HepG2 (cell line): ENCODE measurements at regions not wholly inside any gene's neighbourhood (a gene's known extent, or its start where the extent isn't known, plus 50 kb on each side); places are given as distances from the start of the nearest gene placed in this dataset.

Experiments
- ATF7-NPFF ChIP-seq: sonication (generic); formaldehyde crosslinking; IDR thresholded peaks from 2 replicates; pipeline ENCODE4 v1.8.1; 2023; ENCODE audit warnings: mild to moderate bottlenecking, low read depth, missing genetic modification reagents, moderate library complexity
- CERS6 ChIP-seq: sonication (generic); formaldehyde crosslinking; IDR thresholded peaks from 2 replicates; pipeline ENCODE4 v1.5.0; 2020; ENCODE audit warnings: missing genetic modification reagents
- CREB3 ChIP-seq: sonication (generic); formaldehyde crosslinking; IDR thresholded peaks from 2 replicates; pipeline ENCODE4 v1.5.0; 2020; ENCODE audit warnings: missing genetic modification reagents
- FOXA3 ChIP-seq: IDR thresholded peaks from 2 replicates; pipeline ENCODE4 v1.6.1; 2016; ENCODE audit warnings: missing genetic modification reagents, missing compliant biosample characterization
- KDM3A ChIP-seq: IDR thresholded peaks from 2 replicates; pipeline ENCODE4 v1.6.1; 2018; ENCODE audit warnings: low read depth, missing compliant biosample characterization
- MLLT10 ChIP-seq: sonication (generic); formaldehyde crosslinking; IDR thresholded peaks from 2 replicates; pipeline ENCODE4 v1.4.0; 2020; ENCODE audit warnings: missing genetic modification reagents
- MTF2 ChIP-seq: sonication (generic); formaldehyde crosslinking; IDR thresholded peaks from 2 replicates; pipeline ENCODE4 v1.5.0; 2020; ENCODE audit warnings: missing genetic modification reagents, borderline replicate concordance
- PITX1 ChIP-seq: sonication (generic); formaldehyde crosslinking; IDR thresholded peaks from 2 replicates; pipeline ENCODE4 v1.5.1; 2020; ENCODE audit warnings: mild to moderate bottlenecking, missing genetic modification reagents
- POLR2AphosphoS5 ChIP-seq: IDR thresholded peaks from 2 replicates; pipeline ENCODE4 v1.6.1; 2012; ENCODE audit warnings: low read depth, low read length
- ZHX2 ChIP-seq, 2 experiments: sonication (generic) in 1 of 2; formaldehyde crosslinking in 1 of 2; IDR thresholded peaks; 2 replicates each; pipeline versions ENCODE4 v1.6.1 to v1.9.0; 2014 to 2022; ENCODE audit warnings: antibody characterized with exemption in 1 of 2, borderline replicate concordance in 1 of 2, inconsistent platforms in 1 of 2, low read depth in 1 of 2, missing genetic modification reagents in 1 of 2
- ZNF430 ChIP-seq: sonication (generic); formaldehyde crosslinking; IDR thresholded peaks from 2 replicates; pipeline ENCODE4 v1.9.0; 2021; ENCODE audit warnings: mild to moderate bottlenecking, missing genetic modification reagents
- ZNF704 ChIP-seq: sonication (generic); formaldehyde crosslinking; IDR thresholded peaks from 2 replicates; pipeline ENCODE4 v1.8.1; 2023; ENCODE audit warnings: mild to moderate bottlenecking, inconsistent platforms, moderate library complexity, missing genetic modification reagents, borderline replicate concordance
- TF ChIP-seq, protein P1 (sequence below): IDR thresholded peaks from 2 replicates; pipeline ENCODE4 v1.6.1; 2016; ENCODE audit warnings: low read depth, borderline replicate concordance
- TF ChIP-seq, protein P2 (sequence below): sonication (generic); formaldehyde crosslinking; IDR thresholded peaks from 2 replicates; pipeline ENCODE4 v1.9.0; 2021; ENCODE audit warnings: missing genetic modification reagents, borderline replicate concordance

GRCh38 chr12:93019975-93020630 lies 91.0 kb upstream of the EEA1 start (continued):
- TF ChIP-seq MTF2 (no peak), CERS6 (CRISPR knock-in tag) (no peak), POLR2AphosphoS5 (no peak; the same call in 1 of the 2 replicates), KDM3A (CRISPR knock-in tag) (0 out of 2 replicates have a peak, but pooled peaks have one; percentile 22), MLLT10 (no peak), ZHX2 (IDR thresholded peaks at IDR 0.05; ENCODE audit: low read depth) (0 out of 2 replicates have a peak, but pooled peaks have one; percentile 6), ZHX2 (CRISPR knock-in tag; IDR thresholded peaks at IDR 0.05; ENCODE audit: borderline replicate concordance) (no peak), ZNF430 (no peak), FOXA3 (CRISPR knock-in tag) (peak; percentile 90), ZNF704 (CRISPR knock-in tag) (no peak; the same call in 1 of the 2 replicates), CREB3 (CRISPR knock-in tag) (no peak), PITX1 (CRISPR knock-in tag) (peak; percentile 90), ATF7-NPFF (peak; percentile 43; the same call in 1 of the 2 replicates)
- TF ChIP-seq, protein P1, sequence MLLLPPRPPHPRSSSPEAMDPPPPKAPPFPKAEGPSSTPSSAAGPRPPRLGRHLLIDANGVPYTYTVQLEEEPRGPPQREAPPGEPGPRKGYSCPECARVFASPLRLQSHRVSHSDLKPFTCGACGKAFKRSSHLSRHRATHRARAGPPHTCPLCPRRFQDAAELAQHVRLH: 0 out of 2 replicates have a peak, but pooled peaks have one; percentile 17
- TF ChIP-seq, protein P2, sequence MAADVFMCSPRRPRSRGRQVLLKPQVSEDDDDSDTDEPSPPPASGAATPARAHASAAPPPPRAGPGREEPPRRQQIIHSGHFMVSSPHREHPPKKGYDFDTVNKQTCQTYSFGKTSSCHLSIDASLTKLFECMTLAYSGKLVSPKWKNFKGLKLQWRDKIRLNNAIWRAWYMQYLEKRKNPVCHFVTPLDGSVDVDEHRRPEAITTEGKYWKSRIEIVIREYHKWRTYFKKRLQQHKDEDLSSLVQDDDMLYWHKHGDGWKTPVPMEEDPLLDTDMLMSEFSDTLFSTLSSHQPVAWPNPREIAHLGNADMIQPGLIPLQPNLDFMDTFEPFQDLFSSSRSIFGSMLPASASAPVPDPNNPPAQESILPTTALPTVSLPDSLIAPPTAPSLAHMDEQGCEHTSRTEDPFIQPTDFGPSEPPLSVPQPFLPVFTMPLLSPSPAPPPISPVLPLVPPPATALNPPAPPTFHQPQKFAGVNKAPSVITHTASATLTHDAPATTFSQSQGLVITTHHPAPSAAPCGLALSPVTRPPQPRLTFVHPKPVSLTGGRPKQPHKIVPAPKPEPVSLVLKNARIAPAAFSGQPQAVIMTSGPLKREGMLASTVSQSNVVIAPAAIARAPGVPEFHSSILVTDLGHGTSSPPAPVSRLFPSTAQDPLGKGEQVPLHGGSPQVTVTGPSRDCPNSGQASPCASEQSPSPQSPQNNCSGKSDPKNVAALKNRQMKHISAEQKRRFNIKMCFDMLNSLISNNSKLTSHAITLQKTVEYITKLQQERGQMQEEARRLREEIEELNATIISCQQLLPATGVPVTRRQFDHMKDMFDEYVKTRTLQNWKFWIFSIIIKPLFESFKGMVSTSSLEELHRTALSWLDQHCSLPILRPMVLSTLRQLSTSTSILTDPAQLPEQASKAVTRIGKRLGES: 0 out of 2 replicates have a peak, but pooled peaks have one; percentile 35
